RWPE2 (cell line): ENCODE measurements at regions not wholly inside any gene's neighbourhood (a gene's known extent, or its start where the extent isn't known, plus 50 kb on each side); places are given as distances from the start of the nearest gene placed in this dataset.
A peak's percentile ranks its signal among the peaks of the same experiment; 100 is the strongest.

ENCODE experiments used
- ATAC-seq: fragments of 200-7000 bp; cut with Tn5 transposase; 3 replicates; pipeline ENCODE4 v1.9.1; 2021; ENCODE audit warnings: low read depth
- DNase-seq: peaks from one replicate; pipeline ENCODE4 v3.0.0-alpha.2; 2020; ENCODE audit warnings: low spot score
- H3K27ac ChIP-seq: fragments of 450-650 bp; 2 replicates; pipeline ENCODE4 v1.5.1; 2017; ENCODE audit warnings: mild to moderate bottlenecking; ENCODE audit not compliant: poor library complexity, severe bottlenecking
- H3K27me3 ChIP-seq: fragments of 250-450 bp; sonication (Bioruptor Pico); 2 replicates; pipeline ENCODE4 v1.5.1; 2021; ENCODE audit warnings: mild to moderate bottlenecking, moderate library complexity; ENCODE audit not compliant: insufficient read depth, poor library complexity, severe bottlenecking
- H3K36me3 ChIP-seq: fragments of 250-450 bp; sonication (Bioruptor Pico); 2 replicates; pipeline ENCODE4 v1.5.1; 2020; ENCODE audit warnings: low read depth, mild to moderate bottlenecking, moderate library complexity
- H3K4me1 ChIP-seq: fragments of 250-450 bp; sonication (Bioruptor Pico); 2 replicates; pipeline ENCODE4 v1.5.1; 2021; ENCODE audit warnings: mild to moderate bottlenecking, moderate library complexity; ENCODE audit not compliant: insufficient read depth, poor library complexity, severe bottlenecking
- H3K4me3 ChIP-seq: fragments of 250-450 bp; sonication (Bioruptor Pico); 2 replicates; pipeline ENCODE4 v1.5.1; 2021; ENCODE audit warnings: mild to moderate bottlenecking, moderate library complexity; ENCODE audit not compliant: severe bottlenecking
- H3K9me3 ChIP-seq: fragments of 250-450 bp; sonication (Bioruptor Pico); 2 replicates; pipeline ENCODE4 v1.5.1; 2021; ENCODE audit warnings: mild to moderate bottlenecking, moderate library complexity; ENCODE audit not compliant: severe bottlenecking
- CTCF ChIP-seq: fragments of 450-650 bp; IDR thresholded peaks from one replicate; pipeline ENCODE4 v1.5.1; 2017; ENCODE audit warnings: mild to moderate bottlenecking, moderate library complexity; ENCODE audit not compliant: poor library complexity, severe bottlenecking

DNA sequence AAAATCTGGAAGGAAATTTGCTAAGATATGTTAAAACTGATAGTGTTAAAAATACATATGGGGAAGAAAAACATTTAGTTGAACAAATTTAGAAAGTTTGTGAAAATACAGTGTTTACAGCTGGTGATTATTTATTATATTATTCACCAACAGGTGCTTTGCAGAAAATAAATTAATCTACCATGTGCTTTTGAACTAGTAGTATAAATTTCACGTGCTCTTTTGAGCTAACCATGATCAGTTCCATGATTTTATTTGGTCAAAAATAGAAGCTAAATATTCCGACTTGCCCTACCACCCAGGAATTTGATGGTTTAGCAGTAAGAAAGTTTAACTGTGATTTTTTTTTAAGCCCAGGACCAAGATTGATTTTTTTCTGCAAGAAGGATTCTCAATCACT, 113.3 kb downstream of the SPRY2 start:
- Histone ChIP-seq H3K4me1 (peaks cover 3% of the 10 kb centered on the region), H3K27me3 (no peaks in the 10 kb centered on the region), H3K9me3 (no peaks in the 10 kb centered on the region), H3K27ac (no peak overlapping the region), H3K4me3 (no peak overlapping the region), H3K36me3 (no peaks in the 10 kb centered on the region)
- DNase-seq (no peak), ATAC-seq (no peak)
- TF ChIP-seq CTCF, result no peak

DNA sequence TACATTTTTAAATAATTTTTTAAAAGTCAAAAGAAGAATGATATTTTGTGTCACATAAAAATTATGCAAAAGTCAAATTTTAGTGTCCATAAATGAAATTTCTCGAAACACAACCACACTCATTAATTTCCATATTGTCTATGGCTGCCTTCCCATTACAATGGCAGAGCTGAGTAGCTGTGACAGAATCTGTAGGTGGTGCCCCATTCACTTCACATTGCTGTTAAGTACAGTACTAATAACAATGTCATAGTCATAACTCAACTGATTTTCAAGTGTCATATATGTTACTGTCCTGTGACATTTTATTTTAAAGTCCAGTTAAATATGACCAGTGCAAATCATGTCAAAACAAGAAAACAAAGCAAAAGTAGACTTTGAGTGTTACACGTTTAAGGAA, 114.3 kb downstream of the SPRY2 start:
- ATAC-seq (no peak), DNase-seq (no peak)
- TF ChIP-seq CTCF, result no peak
- Histone ChIP-seq H3K36me3 (no peaks in the 10 kb centered on the region), H3K27me3 (no peaks in the 10 kb centered on the region), H3K4me3 (no peak overlapping the region), H3K4me1 (peaks cover 3% of the 10 kb centered on the region), H3K9me3 (no peaks in the 10 kb centered on the region), H3K27ac (no peak overlapping the region)

- Histone ChIP-seq H3K36me3 (no peaks in the 10 kb centered on the region), H3K4me1 (peaks cover 3% of the 10 kb centered on the region), H3K27ac (no peak overlapping the region), H3K4me3 (no peak overlapping the region), H3K27me3 (no peaks in the 10 kb centered on the region), H3K9me3 (no peaks in the 10 kb centered on the region)
- no peak for TF ChIP-seq CTCF
- ATAC-seq, result peak; percentile 64; the same call in 2 of the 3 replicates
- DNase-seq, result no peak
These were observed 116.5 kb downstream of the SPRY2 start for GRCh38 chr13:80224468-80224867.

DNA sequence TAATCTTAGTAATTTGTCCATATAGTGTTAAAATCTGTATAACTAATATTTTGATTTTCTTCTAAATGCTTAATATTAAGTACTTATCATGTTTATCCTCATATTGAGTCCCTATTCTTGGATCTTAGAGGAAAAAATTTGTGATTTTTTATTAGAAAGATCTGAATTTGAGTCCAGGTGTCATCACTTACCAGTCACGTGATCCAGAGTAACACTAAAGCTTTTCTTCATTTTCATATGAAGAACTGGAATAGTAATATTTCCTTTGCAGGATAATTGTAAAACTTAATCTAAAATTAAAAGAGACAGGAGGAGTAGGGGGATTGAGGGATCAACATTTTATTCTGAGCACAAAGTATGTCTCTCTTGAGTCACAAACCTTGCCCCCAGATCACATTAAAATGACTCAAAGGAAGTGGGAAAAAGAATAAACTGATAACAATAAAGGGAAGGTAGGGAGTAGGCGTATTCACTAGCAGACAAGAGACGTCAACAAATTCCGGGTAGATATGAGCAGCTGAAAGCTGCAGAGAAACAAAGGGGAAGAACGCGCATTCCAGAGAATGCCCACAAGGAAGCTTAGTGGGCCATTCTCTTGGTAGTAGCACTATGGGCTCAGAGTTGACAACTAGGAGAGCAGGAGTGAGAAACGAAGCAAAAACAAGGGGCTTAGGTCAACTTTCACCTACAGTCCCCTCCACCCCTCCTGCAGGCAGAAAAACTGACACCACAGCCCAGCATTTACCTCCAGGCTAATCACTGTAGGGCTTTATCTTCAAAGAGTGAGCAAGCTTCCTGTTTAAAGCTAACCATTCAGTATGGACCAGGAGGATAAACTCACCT, 123.1 kb downstream of the SPRY2 start:
- ATAC-seq, result peak; percentile 45; the same call in 1 of the 3 replicates
- no peaks in the 10 kb centered on the region for H3K27me3 ChIP-seq
- no peaks in the 10 kb centered on the region for H3K36me3 ChIP-seq
- no peaks in the 10 kb centered on the region for H3K9me3 ChIP-seq
- H3K4me3 ChIP-seq, result no peak overlapping the region
- H3K4me1 ChIP-seq, result no peaks in the 10 kb centered on the region
- no peak overlapping the region for H3K27ac ChIP-seq
- TF ChIP-seq CTCF, result no peak
- no peak for DNase-seq

- Histone ChIP-seq H3K4me1 (no peaks in the 10 kb centered on the region), H3K27me3 (no peaks in the 10 kb centered on the region), H3K4me3 (no peak overlapping the region), H3K27ac (no peak overlapping the region), H3K36me3 (no peaks in the 10 kb centered on the region), H3K9me3 (no peaks in the 10 kb centered on the region)
- TF ChIP-seq CTCF, result no peak
- ATAC-seq, result no peak
- no peak for DNase-seq
These were observed 125.6 kb downstream of the SPRY2 start for GRCh38 chr13:80215368-80215767.
